ENCODE measurements at regions not wholly inside any gene's neighbourhood (a gene's known extent, or its start where the extent isn't known, plus 50 kb on each side); places are given as distances from the start of the nearest gene placed in this dataset.

GRCh38 chr13:90185734-90186133 is 1161.8 kb upstream of the MIR17HG start:
- H3K4me1 ChIP-seq (ENCODE audit: control insufficient read depth, insufficient read depth, low read length) = no peaks in the 10 kb centered on the region
- H3K36me3 ChIP-seq (ENCODE audit: control insufficient read depth in 2 of 2, insufficient read depth in 1 of 2, low read length in 2 of 2) = no peaks in the 10 kb centered on the region
- CTCF ChIA-PET = no interaction called here
- POLR2A ChIA-PET = no interaction called here
- TF ChIP-seq SP2 (tag by site-specific recombination; IDR thresholded peaks at IDR 0.05) (no peak), GLI2 (tag by site-specific recombination; IDR thresholded peaks at IDR 0.05; ENCODE audit: borderline replicate concordance, low read depth) (no peak), ZNF510 (tag by site-specific recombination; IDR thresholded peaks at IDR 0.05; ENCODE audit: insufficient replicate concordance) (no peak), ZNF132 (tag by site-specific recombination; IDR thresholded peaks at IDR 0.05; ENCODE audit: borderline replicate concordance) (no peak), ZFP41 (tag by site-specific recombination; IDR thresholded peaks at IDR 0.05; ENCODE audit: borderline replicate concordance) (no peak), ZNF777 (tag by site-specific recombination; IDR thresholded peaks at IDR 0.05; ENCODE audit: borderline replicate concordance) (no peak), ZNF530 (tag by site-specific recombination; IDR thresholded peaks at IDR 0.05; ENCODE audit: low read depth) (no peak), ZNF660 (tag by site-specific recombination; IDR thresholded peaks at IDR 0.05) (no peak), ZNF548 (tag by site-specific recombination; IDR thresholded peaks at IDR 0.05) (no peak), ZNF391 (tag by site-specific recombination; IDR thresholded peaks at IDR 0.05; ENCODE audit: borderline replicate concordance, low read depth) (no peak), AEBP2 (tag by site-specific recombination; IDR thresholded peaks at IDR 0.05; ENCODE audit: borderline replicate concordance) (no peak), ZNF624 (tag by site-specific recombination; IDR thresholded peaks at IDR 0.05) (no peak), KLF7 (tag by site-specific recombination; IDR thresholded peaks at IDR 0.05; ENCODE audit: borderline replicate concordance) (no peak), ZNF362 (tag by site-specific recombination; IDR thresholded peaks at IDR 0.05) (no peak), ZNF112 (tag by site-specific recombination; IDR thresholded peaks at IDR 0.05) (no peak), ZIC2 (tag by site-specific recombination; IDR thresholded peaks at IDR 0.05) (no peak), ZBTB17 (tag by site-specific recombination; IDR thresholded peaks at IDR 0.05) (no peak), ZBTB1 (tag by site-specific recombination; IDR thresholded peaks at IDR 0.05) (no peak)
- TF ChIP-seq, protein P1, sequence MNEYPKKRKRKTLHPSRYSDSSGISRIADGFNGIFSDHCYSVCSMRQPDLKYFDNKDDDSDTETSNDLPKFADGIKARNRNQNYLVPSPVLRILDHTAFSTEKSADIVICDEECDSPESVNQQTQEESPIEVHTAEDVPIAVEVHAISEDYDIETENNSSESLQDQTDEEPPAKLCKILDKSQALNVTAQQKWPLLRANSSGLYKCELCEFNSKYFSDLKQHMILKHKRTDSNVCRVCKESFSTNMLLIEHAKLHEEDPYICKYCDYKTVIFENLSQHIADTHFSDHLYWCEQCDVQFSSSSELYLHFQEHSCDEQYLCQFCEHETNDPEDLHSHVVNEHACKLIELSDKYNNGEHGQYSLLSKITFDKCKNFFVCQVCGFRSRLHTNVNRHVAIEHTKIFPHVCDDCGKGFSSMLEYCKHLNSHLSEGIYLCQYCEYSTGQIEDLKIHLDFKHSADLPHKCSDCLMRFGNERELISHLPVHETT (tag by site-specific recombination; IDR thresholded peaks at IDR 0.05) = no peak
- no peak overlapping the region for H3K27ac ChIP-seq (ENCODE audit: extremely low read depth, low read depth, low read length)
- H3K4me3 ChIP-seq (ENCODE audit: low read depth, low read length) = no peak overlapping the region
- H3K9me3 ChIP-seq (ENCODE audit: control insufficient read depth, insufficient read depth, low read depth, low read length) = no peaks in the 10 kb centered on the region

DNA sequence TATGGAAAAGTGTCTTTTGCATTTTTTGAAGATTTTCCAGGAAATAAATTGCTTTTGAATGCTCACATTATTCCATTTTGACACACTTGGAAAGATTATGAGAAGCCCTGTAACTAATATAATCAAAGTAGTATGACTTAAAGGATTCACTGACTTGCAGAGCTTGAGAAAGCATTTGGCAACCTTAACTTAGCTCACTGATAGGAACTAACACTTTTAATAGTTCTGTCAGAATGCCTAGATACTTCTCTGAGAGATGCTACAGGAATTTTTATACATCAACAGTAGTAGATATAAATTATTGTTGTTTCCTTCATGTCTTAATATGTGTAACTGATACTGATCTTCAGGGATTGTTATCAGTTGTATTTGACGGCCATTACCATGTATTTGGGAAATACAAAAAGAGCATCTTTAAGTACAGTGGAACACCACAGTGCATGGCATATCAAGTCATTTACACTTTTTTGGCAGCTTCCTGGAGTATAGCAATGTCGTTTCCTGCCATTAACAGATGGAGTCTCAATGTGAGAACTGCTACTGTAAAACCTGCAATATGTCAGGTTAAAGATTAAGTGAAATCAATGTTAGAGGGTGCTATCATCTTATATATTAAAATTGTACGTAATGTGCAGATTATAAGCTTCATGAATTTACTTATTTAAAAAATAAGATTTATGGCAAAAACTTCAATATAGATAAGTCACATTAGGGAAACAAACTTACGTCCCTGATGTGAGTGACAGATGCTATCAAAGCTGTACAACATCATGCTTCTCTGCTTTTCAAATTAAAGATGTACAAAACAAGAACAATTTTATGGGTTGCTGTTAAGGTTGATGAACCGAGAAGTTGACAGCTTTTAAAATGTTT is 1159.8 kb upstream of the MIR17HG start:
- H3K36me3 ChIP-seq (ENCODE audit: control insufficient read depth in 2 of 2, insufficient read depth in 1 of 2, low read length in 2 of 2) = no peaks in the 10 kb centered on the region
- H3K4me3 ChIP-seq (ENCODE audit: low read depth, low read length) = no peak overlapping the region
- H3K4me1 ChIP-seq (ENCODE audit: control insufficient read depth, insufficient read depth, low read length) = no peaks in the 10 kb centered on the region
- ChIA-PET POLR2A (no interaction called here), CTCF (no interaction called here)
- no peak overlapping the region for H3K27ac ChIP-seq (ENCODE audit: extremely low read depth, low read depth, low read length)
- no peaks in the 10 kb centered on the region for H3K9me3 ChIP-seq (ENCODE audit: control insufficient read depth, insufficient read depth, low read depth, low read length)
- TF ChIP-seq ZNF274 (IDR thresholded peaks at IDR 0.05; ENCODE audit: low read length) (no peak), ZNF274 (tag by site-specific recombination; IDR thresholded peaks at IDR 0.05; ENCODE audit: borderline replicate concordance) (no peak), ZNF18 (tag by site-specific recombination; IDR thresholded peaks at IDR 0.05) (no peak), ZBTB44 (tag by site-specific recombination; IDR thresholded peaks at IDR 0.05) (no peak), ZBTB17 (tag by site-specific recombination; IDR thresholded peaks at IDR 0.05) (no peak), ZNF362 (tag by site-specific recombination; IDR thresholded peaks at IDR 0.05) (no peak), ZNF664 (tag by site-specific recombination; IDR thresholded peaks at IDR 0.05) (no peak), FEZF1 (tag by site-specific recombination; IDR thresholded peaks at IDR 0.05) (no peak)

Measured in HEK293 (cell line).